ENCODE measurements at regions not wholly inside any gene's neighbourhood (a gene's known extent, or its start where the extent isn't known, plus 50 kb on each side); places are given as distances from the start of the nearest gene placed in this dataset.

- TF ChIP-seq CTCF (IDR thresholded peaks at IDR 0.05; ENCODE audit: low read depth, low read length, missing input control): no peak
- TF ChIP-seq YY1 (IDR thresholded peaks at IDR 0.05): no peak
- TF ChIP-seq ZBTB33 (IDR thresholded peaks at IDR 0.05): no peak
- no peak for TF ChIP-seq TAF1 (conservative IDR thresholded peaks at IDR 0.05)
- TF ChIP-seq SP1 (IDR thresholded peaks at IDR 0.05): no peak
- no peak for TF ChIP-seq REST (IDR thresholded peaks at IDR 0.05)
- TF ChIP-seq FOXA1 (IDR thresholded peaks at IDR 0.05): no peak
- TF ChIP-seq MAX (IDR thresholded peaks at IDR 0.05): no peak
- TF ChIP-seq RXRA (IDR thresholded peaks at IDR 0.05): no peak
- no peak for TF ChIP-seq RAD21 (IDR thresholded peaks at IDR 0.05)
Observed at GRCh38 chr14:22420598-22421186, 168.3 kb downstream of the DAD1 start.

Measured in liver (tissue), 3 donors.